ENCODE measurements at regions not wholly inside any gene's neighbourhood (a gene's known extent, or its start where the extent isn't known, plus 50 kb on each side); places are given as distances from the start of the nearest gene placed in this dataset.

DNA sequence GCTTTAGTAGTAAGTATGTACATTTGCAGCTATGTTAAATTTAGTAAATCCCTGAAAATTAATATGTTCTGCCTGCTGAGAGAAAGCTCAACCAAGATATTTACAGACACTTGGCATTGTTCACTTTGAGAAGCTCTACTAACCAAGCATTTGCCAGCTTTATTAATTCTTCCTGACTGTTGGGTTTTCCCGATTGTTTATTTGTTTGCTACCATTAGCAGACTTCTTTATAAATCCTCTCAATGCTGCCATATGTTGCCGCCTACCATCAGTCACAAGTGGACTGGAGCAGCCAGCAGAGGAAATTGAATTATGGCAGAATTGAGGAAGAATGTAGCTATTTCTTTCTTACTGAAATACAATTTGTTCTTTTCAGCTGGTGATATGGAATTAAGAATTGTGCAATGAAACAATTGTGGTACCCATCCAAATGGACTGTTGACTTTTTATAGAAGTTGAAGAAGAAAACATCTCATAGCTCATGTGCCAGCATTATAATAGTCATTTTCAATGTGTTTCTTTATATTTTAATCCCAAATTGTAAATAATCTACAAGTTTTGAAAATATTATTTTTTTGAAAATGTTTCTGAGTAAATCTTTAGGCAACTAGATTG lies 588.7 kb upstream of the CDH6 start:
- no peak for ATAC-seq
- Mint-ChIP-seq H3K4me1 (ENCODE audit: low read depth) (no peaks in the 10 kb centered on the region), H3K9me3 (peaks cover 15% of the 10 kb centered on the region), H3K27me3 (no peaks in the 10 kb centered on the region), H3K36me3 (ENCODE audit: low read depth) (no peaks in the 10 kb centered on the region), H3K4me3 (no peak overlapping the region), H3K27ac (no peak overlapping the region)
- ChIA-PET POLR2A (no interaction called here), CTCF (no interaction called here)
- TF ChIP-seq, protein P1, sequence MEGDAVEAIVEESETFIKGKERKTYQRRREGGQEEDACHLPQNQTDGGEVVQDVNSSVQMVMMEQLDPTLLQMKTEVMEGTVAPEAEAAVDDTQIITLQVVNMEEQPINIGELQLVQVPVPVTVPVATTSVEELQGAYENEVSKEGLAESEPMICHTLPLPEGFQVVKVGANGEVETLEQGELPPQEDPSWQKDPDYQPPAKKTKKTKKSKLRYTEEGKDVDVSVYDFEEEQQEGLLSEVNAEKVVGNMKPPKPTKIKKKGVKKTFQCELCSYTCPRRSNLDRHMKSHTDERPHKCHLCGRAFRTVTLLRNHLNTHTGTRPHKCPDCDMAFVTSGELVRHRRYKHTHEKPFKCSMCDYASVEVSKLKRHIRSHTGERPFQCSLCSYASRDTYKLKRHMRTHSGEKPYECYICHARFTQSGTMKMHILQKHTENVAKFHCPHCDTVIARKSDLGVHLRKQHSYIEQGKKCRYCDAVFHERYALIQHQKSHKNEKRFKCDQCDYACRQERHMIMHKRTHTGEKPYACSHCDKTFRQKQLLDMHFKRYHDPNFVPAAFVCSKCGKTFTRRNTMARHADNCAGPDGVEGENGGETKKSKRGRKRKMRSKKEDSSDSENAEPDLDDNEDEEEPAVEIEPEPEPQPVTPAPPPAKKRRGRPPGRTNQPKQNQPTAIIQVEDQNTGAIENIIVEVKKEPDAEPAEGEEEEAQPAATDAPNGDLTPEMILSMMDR (IDR thresholded peaks at IDR 0.05): no peak
- DNase-seq: no peak
- intact Hi-C loops (cut with micrococcal nuclease): no loop called here

DNA sequence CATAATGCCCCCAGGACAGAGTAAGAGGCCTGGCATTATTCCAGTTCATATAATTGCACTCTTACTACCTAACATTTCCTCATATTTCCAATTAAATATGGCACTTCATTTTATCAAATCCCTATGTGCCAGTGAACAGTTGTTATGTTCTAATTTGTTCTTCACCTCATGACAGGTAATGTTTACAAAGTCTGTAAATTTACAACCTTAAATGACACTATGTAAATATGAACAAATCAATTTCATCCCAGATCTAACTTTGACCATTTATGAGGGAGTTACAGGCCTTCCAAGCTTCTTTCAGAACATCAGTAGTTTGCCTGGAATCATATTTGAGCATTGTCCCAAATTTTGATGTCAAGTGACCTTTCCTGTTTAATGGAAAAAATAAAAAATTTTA lies 592.6 kb upstream of the CDH6 start:
- H3K27me3 Mint-ChIP-seq: no peaks in the 10 kb centered on the region
- TF ChIP-seq, protein P1 (IDR thresholded peaks at IDR 0.05): no peak
- intact Hi-C loops (cut with micrococcal nuclease): no loop called here
- H3K9me3 Mint-ChIP-seq: peaks cover 18% of the 10 kb centered on the region
- no peaks in the 10 kb centered on the region for H3K4me1 Mint-ChIP-seq (ENCODE audit: low read depth)
- ChIA-PET POLR2A (no interaction called here), CTCF (no interaction called here)
- no peak overlapping the region for H3K4me3 Mint-ChIP-seq
- no peak overlapping the region for H3K27ac Mint-ChIP-seq
- no peaks in the 10 kb centered on the region for H3K36me3 Mint-ChIP-seq (ENCODE audit: low read depth)
- ATAC-seq (no peak), DNase-seq (no peak)

DNA sequence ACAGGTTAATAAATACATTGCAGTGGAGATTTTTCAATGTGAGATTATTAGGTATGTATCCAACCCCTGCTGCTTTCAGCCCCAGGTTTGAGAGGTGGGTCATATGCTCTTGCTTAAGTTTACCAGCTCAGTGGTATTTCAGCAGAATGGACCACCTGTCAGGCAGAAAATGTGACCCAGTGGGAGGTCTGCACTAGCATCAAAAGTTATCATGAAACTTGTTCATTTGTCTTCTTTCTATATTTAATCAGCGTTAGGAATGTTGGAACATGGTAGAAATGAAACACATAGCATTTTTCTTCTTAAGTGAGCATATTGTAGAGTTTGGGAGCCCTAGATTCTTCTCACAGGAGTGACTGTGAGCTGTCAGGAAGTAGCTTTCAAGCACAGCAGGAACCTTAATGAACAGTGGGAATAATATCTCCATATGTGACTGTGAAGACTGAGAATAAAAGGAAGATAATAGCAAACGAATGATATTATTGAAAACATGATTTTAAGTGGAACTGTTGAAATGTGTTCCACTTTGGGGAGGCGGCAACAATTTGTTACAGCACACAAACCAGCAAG lies 596.9 kb upstream of the CDH6 start:
- Mint-ChIP-seq H3K4me1 (ENCODE audit: low read depth) (no peaks in the 10 kb centered on the region), H3K27me3 (no peaks in the 10 kb centered on the region)
- ATAC-seq: no peak

DNA sequence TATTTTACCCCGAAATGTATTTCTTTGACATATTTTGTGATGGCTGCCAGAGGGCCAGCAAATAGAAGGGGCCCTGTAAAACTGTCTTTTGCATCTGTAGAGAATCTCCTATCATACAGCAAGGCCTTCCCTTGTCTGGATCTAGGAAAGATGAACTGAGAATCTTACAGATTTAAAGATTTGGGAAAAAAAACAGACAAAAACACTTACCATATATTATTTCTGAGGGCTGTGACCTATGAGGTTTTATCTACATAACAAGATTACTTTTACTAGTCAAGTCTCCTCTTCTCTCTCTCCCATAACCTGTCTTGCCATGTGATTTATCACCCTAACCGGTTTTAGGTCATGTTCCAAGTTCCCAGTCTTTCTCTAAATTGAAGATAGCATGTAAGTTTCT lies 599.2 kb upstream of the CDH6 start:
- Mint-ChIP-seq H3K36me3 (ENCODE audit: low read depth) (no peaks in the 10 kb centered on the region), H3K4me3 (no peak overlapping the region), H3K27ac (no peak overlapping the region), H3K9me3 (peaks cover 19% of the 10 kb centered on the region), H3K4me1 (ENCODE audit: low read depth) (no peaks in the 10 kb centered on the region), H3K27me3 (no peaks in the 10 kb centered on the region)
- CTCF ChIA-PET: no interaction called here
- DNase-seq: no peak
- ATAC-seq: no peak
- POLR2A ChIA-PET: no interaction called here
- intact Hi-C loops (cut with micrococcal nuclease): no loop called here
- TF ChIP-seq, protein P1 (IDR thresholded peaks at IDR 0.05): no peak

More for the DNA sequence above, 596.9 kb upstream of the CDH6 start:
- ChIA-PET POLR2A (no interaction called here), CTCF (no interaction called here)
- intact Hi-C loops (cut with micrococcal nuclease): no loop called here
- Mint-ChIP-seq H3K9me3 (peaks cover 22% of the 10 kb centered on the region), H3K36me3 (ENCODE audit: low read depth) (no peaks in the 10 kb centered on the region), H3K27ac (no peak overlapping the region), H3K4me3 (no peak overlapping the region)
- TF ChIP-seq, protein P1 (IDR thresholded peaks at IDR 0.05): no peak
- DNase-seq: no peak

GRCh38 chr5:30592833-30593232 lies 600.7 kb upstream of the CDH6 start:
- Mint-ChIP-seq H3K9me3 (peaks cover 14% of the 10 kb centered on the region), H3K27me3 (no peaks in the 10 kb centered on the region), H3K36me3 (ENCODE audit: low read depth) (no peaks in the 10 kb centered on the region), H3K27ac (no peak overlapping the region), H3K4me1 (ENCODE audit: low read depth) (no peaks in the 10 kb centered on the region), H3K4me3 (no peak overlapping the region)
- DNase-seq (no peak), ATAC-seq (no peak)
- intact Hi-C loops (cut with micrococcal nuclease): no loop called here
- ChIA-PET POLR2A (no interaction called here), CTCF (no interaction called here)
- TF ChIP-seq, protein P1 (IDR thresholded peaks at IDR 0.05): no peak
